Prostate gland (tissue), 2 donors: ENCODE measurements at regions not wholly inside any gene's neighbourhood (a gene's known extent, or its start where the extent isn't known, plus 50 kb on each side); places are given as distances from the start of the nearest gene placed in this dataset.

Experiments used
- POLR2A ChIP-seq: fragments of 450-650 bp; IDR thresholded peaks from one replicate; pipeline ENCODE4 v1.6.1; 2016; ENCODE audit warnings: antibody characterized with exemption, mild to moderate bottlenecking
- TF ChIP-seq, protein P1 (sequence below), 4 experiments: fragments of 200-600 bp in 2 of 4; fragments of 450-650 bp in 2 of 4; sonication (generic) in 2 of 4; IDR thresholded peaks; 1 replicate in 3 of 4; 2 replicates in 1 of 4; pipeline ENCODE4 v1.5.1; 2016 to 2019; ENCODE audit warnings: antibody characterized with exemption in 4 of 4, mild to moderate bottlenecking in 2 of 4, moderate library complexity in 2 of 4

DNA sequence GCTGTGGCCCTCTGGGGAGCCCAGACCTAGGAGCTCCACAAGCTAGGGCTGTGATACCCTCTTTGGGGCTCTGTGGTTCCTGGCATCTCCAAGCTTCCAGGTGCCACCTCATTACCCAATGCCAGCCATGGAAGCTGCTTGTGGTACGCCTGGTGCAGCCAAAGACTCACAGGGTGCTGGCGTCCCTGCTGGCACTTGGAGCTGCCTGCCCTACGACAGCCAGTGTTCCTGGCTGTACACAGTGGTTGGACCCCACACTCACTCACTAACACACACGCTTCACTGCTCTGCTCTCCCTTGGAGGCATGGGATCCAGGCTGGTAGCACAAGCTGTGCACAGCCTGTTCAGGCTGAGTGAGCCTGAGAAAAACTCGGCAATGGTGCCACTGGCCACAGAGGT, 894.1 kb upstream of the PHF14 start:
- no peak for TF ChIP-seq POLR2A
- TF ChIP-seq, protein P1, sequence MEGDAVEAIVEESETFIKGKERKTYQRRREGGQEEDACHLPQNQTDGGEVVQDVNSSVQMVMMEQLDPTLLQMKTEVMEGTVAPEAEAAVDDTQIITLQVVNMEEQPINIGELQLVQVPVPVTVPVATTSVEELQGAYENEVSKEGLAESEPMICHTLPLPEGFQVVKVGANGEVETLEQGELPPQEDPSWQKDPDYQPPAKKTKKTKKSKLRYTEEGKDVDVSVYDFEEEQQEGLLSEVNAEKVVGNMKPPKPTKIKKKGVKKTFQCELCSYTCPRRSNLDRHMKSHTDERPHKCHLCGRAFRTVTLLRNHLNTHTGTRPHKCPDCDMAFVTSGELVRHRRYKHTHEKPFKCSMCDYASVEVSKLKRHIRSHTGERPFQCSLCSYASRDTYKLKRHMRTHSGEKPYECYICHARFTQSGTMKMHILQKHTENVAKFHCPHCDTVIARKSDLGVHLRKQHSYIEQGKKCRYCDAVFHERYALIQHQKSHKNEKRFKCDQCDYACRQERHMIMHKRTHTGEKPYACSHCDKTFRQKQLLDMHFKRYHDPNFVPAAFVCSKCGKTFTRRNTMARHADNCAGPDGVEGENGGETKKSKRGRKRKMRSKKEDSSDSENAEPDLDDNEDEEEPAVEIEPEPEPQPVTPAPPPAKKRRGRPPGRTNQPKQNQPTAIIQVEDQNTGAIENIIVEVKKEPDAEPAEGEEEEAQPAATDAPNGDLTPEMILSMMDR (IDR thresholded peaks at IDR 0.05): no peak
